GM21381 (cell line): ENCODE measurements at regions not wholly inside any gene's neighbourhood (a gene's known extent, or its start where the extent isn't known, plus 50 kb on each side); places are given as distances from the start of the nearest gene placed in this dataset.
"Not testable (repeated sequence)": the region's sequence is repeated elsewhere in the genome, so short reads cannot be mapped to it uniquely, and the experiment has no call there.

Source experiments
- ATAC-seq: cut with Tn5 transposase; IDR thresholded peaks from one replicate; pipeline ENCODE4 v1.9.1; 2021; ENCODE audit warnings: mild to moderate bottlenecking, moderate library complexity; ENCODE audit not compliant: unreplicated experiment

GRCh38 chr14:105771261-105772226 lies 245.2 kb downstream of the TMEM121 start:
- ATAC-seq, result not testable (repeated sequence)

DNA sequence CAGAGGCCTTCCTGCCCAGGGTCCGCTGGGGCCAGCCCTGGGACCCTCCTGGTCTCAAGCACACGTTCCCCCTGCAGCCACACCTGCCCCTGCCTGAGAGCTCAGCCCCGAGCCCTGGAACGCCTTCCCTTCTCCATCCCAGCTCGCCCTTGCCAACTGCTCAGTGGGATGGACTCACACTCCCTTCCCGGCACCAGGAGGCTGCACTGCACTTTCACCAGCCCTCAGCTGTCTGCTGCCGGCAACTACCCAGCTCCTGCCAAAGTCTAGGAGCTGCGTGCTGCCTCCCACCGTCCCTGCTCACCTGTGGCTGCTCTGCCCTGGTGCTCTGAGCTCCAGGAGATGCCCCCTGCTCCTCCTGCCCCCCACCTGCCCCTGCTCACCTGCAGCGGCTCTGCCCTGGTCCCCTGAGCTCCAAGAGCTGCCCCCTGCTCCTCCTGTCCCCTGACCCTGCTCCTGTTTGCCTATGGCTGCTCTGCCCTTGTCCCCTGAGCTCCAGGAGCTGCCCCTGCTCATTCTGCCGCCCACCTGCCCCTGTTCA lies 246.4 kb downstream of the TMEM121 start:
- ATAC-seq, result not testable (repeated sequence)

- ATAC-seq, result no peak
Observed at GRCh38 chr14:105773584-105773983, 247.2 kb downstream of the TMEM121 start.

DNA sequence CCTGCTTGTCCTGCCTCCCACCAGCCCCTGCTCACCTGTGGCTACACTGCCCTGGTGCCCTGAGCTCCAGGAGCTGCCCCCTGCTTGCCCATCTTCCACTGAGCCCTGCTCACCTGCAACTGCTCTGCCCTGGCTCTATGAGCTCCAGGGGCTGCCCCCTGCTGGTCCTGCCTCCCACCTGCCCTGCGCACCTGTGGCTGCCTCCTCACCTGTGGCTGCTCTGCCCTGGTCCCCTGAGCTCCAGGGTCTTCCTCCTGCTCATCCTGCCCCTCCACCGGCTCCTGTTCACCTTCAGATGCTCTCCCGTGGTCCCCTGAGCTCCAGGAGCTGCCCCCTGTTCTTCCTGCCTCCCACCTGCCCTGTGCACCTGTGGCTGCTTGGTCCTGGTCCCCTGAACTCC lies 247.6 kb downstream of the TMEM121 start:
- no peak for ATAC-seq

DNA sequence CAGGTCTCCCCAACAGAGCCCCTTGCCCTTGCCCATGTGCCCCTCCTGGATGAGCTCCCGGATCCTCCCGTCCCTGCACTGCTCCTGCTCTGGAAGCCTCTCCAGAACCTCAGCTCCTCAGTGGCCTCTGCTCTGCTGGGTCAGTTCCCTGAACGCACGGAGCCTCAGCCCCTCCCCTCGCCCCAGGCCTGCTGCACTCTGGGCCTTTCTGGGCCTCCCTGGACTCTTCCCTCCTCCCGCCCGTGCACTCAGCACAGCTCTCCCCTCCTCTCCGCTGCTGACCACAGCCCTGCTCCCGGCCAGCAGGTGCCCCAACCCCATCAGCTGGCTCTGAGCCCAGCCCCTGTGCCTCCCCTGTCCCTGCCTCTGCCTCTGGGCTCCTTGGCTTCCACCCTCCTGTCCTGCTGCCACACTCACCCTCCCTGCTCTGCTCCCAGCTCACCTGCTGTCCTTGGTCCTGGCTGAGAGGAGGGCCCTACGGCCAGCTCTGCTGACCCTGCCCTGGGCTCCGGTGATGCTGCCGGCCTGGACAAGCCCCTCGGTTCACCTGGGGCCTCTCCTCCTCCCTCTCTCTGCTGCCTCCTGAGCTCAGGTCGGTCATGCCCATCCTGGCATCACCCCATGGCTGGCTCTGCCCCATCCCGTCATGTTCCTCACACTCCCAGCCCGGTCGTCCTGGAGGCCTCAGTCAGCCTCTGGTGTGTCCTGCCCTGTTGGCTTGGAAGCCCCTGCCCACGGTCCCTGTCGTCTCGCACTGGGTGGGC lies 248.4 kb downstream of the TMEM121 start:
- ATAC-seq, result not testable (repeated sequence)

DNA sequence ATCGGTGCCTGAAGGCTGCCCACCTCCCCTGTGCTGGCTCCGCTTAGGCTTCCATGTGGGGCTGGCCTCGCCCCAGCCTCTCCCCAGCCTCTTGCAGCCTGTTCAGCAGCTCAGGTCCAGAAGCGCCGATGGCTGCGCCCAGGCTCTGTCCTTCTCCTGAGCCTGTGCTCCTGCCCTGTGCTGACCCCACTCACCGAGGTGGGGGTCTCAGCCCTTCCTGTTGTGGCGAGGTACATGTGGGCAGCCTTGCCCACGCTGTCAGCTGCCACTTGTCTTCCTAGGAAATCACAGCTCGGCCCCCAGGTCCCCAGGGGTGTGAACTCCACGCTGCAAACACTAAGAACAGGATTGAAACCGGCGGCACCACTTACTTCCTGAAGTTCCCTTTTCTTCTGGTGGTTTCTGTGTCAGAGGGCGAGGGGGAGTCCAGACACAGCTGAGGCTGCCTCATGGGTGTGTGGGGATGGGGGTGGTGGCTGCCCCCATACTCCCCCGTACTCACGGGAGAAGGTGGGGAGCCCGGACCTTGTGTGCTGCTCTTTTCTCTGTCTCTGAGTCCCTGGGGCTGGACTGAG lies 249.1 kb downstream of the TMEM121 start:
- ATAC-seq, result not testable (repeated sequence)

DNA sequence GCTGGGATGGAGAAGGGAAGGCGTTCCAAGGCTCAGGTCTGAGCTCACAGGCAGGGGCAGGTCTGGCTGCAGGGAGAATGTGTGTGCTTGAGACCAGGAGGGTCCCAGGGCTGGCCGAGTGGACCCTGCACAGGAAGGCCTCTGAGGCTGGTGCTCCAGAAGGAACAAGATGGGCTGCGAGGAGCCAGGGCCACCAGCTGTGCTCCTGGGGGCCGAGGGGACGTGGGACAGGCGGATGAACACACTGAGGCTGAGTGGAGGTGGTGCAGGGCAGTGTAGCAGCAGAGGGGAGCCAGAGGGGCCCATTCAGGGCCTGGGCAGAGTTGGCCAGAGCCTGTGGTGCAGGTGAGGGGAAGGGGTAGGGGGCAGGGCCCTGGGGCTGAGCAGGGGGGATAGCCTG lies 249.7 kb downstream of the TMEM121 start:
- not testable (repeated sequence) for ATAC-seq

DNA sequence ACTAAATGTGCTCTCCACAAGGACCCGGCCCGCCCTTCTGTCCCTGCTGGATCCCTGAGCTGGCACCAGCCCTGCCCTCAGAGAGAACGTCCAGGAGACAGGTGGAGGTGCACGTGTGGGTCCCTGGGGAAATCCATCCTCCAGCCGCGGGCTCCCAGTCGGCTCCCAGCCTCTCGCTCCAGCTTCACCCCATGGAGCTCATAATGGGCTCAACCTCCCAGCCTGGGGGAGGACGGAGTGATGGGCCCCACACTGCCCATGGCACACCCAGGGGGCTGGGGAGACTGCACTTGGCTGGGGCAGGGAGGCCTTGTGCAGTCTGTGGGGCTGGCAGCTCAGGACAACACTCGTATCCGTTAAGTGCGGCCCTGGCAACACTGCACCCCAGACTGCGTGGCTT lies 250.5 kb downstream of the TMEM121 start:
- no peak for ATAC-seq

DNA sequence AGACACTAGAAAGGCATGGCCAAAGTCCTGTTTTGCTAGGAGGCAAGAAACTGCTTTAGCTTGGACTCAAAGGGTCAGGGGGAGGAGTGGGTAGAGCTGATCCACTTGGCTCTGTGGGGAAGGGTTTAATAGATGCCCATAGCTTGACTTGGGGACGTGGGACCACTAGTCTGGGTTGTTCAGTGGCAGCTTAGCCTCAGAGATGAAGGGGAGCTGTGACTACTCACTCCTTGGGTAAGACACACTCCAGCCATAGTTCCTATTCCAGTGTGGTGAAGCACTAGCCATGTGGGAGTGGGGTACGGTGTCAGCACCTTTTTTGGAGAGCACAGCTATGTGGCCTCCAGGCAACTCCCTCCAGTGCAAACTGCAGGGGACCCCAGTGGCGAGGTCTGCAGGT lies 257.3 kb downstream of the TMEM121 start:
- ATAC-seq, result no peak

- ATAC-seq, result no peak
Observed at GRCh38 chr14:105793836-105794235, 267.5 kb downstream of the TMEM121 start.

GRCh38 chr14:105797546-105797945 lies 271.2 kb downstream of the TMEM121 start:
- ATAC-seq, result no peak

- ATAC-seq, result no peak
Observed at GRCh38 chr14:105805701-105806100, 279.3 kb downstream of the TMEM121 start.

DNA sequence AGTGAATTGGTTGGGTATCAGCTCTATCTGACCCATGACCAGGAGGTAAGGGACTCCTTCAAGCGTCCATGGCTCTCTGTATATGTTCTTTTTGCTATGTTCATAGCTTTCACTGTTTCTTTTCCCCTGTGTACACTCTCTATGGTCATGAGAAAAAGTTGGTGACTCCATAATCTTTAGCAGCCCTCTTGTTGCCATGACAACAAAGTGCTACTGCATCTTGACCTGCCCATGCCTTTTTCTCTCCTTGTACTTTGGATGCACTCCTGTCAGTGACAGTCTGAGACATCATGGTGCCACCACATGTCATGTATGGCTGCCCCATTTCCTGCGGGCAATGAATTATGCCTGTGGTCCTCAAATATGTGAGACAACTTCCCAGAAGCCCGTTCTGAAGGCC lies 280.2 kb downstream of the TMEM121 start:
- ATAC-seq, result no peak

GRCh38 chr14:105817971-105818711 lies 291.8 kb downstream of the TMEM121 start:
- peak; percentile 66 for ATAC-seq

DNA sequence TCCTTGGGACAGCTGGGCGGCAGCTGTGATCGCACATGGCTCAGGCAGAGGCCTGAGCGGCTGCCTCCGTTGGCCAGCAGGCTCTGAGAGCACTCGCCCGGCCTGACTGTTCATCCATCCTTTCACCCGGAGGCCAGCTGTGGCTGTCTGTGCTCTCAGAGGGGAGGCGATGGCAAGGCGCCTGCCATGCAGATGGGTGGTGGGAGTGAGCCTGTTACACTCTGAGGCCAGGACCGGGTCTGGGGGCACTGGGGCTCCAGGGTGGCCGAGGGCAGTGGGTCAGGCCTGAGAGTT lies 292.3 kb downstream of the TMEM121 start:
- ATAC-seq, result peak; percentile 17

DNA sequence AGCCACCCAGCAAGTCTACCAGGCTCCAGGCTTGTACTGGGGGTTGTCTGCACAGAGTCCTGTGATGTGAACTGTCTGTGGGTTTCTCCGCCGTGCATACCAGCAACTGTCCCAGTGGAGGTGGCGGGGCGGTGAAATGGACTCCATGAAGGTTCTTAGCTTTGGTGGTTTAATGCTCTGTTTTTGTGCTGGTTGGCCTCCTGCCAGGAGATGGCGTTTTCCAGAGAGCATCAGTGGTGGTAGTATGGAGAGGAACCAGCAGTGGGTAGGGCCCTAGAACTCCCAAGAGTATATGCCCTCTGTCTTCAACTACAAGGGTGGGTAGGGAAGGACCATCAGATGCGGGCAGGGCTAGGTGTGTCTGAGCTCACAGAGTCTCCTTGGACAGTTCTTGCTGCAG lies 303.8 kb downstream of the TMEM121 start:
- ATAC-seq, result no peak

GRCh38 chr14:105836160-105836559 lies 309.8 kb downstream of the TMEM121 start:
- ATAC-seq, result no peak

DNA sequence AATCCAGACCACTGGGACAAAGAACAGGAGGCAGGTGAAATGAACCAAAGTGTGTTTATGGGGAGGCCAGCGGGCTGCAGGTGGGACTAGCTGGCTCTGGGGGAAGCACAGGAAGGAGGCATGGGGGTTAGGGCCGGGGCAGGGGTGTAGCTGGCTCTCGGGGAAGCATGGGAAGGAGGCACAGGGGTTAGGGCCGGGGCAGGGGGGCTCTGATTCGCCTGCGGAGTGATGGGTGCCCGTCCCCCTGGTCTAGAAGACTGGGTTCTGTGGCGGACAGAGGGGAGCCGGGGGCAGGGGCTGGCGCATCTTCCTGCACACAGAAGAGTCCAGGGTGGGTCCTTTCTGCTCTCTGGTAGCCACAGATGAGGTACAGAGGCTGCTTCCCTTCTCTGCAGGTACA lies 310.3 kb downstream of the TMEM121 start:
- no peak for ATAC-seq

DNA sequence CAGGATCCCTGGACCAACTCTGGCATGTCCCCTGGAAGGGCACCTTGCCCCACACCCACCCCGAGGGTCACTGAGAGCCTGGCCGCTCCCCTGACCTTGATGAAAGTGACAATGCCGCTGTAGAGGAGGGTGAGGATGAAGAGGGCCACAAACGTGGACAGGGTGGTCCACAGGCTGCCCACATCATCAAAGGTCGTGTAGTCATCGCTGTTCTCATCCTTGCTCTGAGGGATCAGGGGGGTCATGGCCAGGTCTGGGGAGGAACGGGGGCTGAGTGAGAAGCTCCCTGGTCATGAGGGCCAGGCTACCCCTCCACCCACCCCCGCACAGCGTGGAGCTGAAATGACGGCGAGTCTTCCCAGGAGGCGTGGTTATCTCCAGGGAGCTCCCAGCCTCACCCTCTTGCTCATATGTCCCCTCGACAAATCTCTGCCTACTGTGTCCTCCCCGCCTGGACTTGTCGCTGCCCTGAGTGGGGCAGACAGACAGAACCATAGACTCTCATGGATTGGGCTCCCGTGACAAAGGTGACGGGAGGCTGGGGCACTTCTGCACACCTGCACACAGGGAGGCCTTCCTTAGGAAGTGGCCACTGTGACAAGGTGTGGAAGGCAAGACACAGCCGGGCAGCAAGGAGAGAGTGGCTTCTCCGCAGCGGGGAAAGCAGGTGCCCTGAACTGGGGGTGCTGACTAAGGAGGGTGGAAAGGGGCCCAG lies 311.1 kb downstream of the TMEM121 start:
- ATAC-seq, result no peak

GRCh38 chr14:105838107-105838506 lies 311.7 kb downstream of the TMEM121 start:
- no peak for ATAC-seq
